Hippocampal formation (tissue), 2 donors: ENCODE measurements at regions not wholly inside any gene's neighbourhood (a gene's known extent, or its start where the extent isn't known, plus 50 kb on each side); places are given as distances from the start of the nearest gene placed in this dataset.
"Not testable (repeated sequence)": the region's sequence is repeated elsewhere in the genome, so short reads cannot be mapped to it uniquely, and the experiment has no call there.

Source experiments
- DNase-seq, 2 donors: peaks; one replicate each; lab custom pipeline; 2025; lab: John Stamatoyannopoulos, UW

GRCh38 chr4:112708772-112709171 is 71.8 kb downstream of the LARP7 start:
- no peak for DNase-seq

DNA sequence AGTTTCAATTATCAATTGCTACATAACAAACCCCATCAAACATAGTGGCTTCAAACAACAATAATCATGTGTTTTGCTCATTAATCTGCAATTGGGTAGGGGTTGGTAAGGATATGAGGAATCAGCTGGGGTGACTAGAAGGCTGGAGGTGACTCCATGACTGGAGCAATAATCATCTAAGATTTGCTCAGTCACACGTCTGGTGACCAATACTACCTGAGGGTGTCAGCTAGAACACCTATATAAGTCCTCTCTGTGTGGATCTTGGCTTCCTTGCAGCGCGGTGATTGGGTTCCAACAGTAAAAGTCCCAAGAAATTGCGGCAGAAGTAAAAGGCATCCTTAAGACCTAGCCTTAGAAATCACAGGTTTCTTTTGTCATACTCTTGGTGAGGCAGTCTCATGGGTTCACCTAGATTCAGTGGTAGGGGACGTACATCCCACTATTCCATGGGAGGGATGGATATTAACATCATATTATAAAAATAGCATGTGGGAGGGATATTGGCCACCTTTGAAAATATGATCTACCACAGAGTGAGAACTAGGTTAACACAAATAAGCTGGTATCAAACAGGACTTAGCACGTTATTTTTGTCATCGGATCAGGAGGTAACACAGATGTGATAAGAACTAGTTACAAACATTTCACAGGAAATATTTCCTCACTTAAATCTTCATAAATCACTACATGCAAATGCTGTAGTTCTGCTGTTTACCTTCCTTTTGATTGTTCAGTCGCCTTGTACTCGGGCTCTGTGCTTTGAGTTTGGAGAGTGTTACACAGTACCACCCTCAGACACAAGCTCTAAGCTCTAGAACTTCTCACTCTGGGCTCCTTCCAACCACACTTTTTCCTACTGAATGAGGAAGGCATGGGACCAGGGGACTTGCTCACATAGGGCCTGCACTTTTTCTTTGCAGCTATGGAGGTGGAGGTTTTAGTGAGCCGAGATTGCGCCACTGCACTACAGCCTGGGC is 78.3 kb downstream of the LARP7 start:
- no peak for DNase-seq

- no peak for DNase-seq
Observed at GRCh38 chr4:112717856-112718255, 80.9 kb downstream of the LARP7 start.

GRCh38 chr4:112721627-112722026 is 84.7 kb downstream of the LARP7 start:
- DNase-seq: no peak

GRCh38 chr4:112726041-112726440 is 89.1 kb downstream of the LARP7 start:
- DNase-seq: no peak

DNA sequence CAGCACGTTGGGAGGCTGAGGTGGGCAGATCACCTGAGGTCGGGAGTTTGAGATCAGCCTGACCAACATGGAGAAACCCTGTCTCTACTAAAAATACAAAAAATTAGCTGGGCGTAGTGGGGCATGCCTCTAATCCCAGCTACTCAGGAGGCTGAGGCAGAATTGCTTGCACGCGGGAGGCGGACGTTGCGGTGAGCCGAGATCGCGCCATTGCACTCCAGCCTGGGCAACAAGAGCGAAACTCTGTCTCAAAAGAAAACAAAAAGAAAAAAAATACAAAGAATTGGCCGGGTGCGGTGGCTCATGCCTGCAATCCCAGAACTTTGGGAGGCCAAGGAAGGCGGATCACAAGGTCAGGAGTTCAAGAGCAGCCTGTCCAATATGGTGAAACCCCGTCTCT is 90.8 kb downstream of the LARP7 start:
- not testable (repeated sequence) for DNase-seq

GRCh38 chr4:112731715-112732114 is 94.8 kb downstream of the LARP7 start:
- no peak for DNase-seq

DNA sequence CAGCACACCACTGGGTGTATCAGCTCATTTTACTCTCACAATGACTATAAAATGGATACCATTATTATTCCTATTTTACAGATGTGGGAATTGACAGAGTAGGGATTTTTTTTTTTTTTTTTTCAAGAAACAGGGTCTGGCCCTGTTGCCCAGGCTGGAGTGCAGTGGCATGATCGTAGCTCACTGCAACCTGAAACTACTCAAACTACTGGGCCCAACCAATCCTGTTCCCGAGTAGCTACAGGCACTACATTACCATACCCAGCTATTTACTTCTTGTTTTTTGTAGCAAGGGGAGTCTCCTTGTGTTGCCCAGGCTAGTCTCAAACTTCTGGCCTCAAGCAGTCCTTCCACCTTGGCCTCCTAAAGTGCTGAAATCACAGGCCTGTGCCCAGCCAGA is 95.2 kb downstream of the LARP7 start:
- DNase-seq: no peak

DNA sequence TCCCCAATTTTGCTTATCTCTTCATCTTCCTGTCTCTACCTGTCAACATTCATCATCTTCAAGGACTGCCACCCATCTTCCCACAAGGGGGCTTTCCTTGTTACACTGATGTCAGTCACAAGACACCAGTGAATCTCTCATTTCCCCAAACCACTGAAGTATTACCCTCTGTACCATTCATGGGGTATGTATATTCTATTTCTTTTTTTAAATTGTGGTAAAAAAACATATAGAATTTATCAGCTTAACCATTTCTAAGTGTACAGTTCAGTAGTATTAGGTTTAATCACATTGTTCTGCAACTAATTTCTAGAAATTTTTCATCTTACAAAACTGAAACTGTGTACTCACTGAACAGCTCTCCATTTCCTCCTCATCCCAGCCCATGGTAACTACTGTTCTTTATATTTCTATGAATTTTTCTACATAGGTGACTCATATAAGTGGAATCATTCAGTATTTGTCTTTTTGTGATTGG is 98.6 kb downstream of the LARP7 start:
- DNase-seq: no peak

DNA sequence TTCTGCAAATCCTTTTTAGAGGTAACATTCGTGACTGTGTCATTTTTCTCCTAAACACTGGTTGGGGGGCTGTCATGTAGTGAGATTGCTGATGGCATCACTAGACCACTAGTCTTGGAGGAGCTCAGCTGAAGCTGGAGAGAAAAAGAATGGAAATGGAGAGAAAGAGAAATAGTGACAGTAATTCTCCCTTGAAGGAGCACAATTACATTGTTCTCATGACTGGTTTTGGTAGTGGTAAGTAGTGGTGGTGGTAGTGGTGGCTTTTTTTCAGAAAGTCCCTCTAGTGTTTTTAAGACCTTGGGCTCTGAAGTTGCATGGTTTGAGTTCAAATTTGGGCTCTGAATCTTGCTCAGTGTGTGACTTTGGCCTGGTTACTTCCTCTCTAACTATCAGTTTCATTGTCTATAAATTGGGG is 99.8 kb downstream of the LARP7 start:
- no peak for DNase-seq

GRCh38 chr4:112739442-112739841 is 102.5 kb downstream of the LARP7 start:
- DNase-seq: no peak

- no peak for DNase-seq
Observed at GRCh38 chr4:112747036-112747435, 110.1 kb downstream of the LARP7 start.

DNA sequence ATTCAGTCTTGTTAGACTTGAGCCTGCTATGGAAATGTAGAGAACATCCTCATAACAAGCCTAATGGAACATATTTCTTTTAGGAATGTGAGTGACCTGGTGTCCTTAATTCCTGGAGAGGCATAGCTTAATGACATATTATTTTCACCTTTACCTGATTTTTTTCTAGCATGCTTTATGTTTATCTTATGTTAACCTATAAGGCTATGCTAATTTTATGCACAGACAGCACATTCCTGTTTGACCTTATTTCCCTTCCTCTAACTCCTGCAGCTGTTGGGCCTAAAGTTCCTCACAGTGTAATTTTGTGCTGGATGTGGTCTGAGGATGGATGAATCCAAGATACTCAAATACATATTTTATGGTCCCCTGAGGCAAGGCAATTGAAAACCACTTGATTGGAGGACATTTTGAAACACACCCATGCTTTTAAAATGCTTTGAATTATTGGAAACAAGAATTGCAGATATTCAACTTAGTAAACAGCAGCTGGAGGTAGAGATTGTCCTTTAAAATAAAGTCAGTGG is 111.5 kb downstream of the LARP7 start:
- no peak for DNase-seq

- DNase-seq: not testable (repeated sequence)
Observed at GRCh38 chr4:112750749-112751148, 113.8 kb downstream of the LARP7 start.

GRCh38 chr4:112751447-112751846 is 114.5 kb downstream of the LARP7 start:
- DNase-seq: no peak

- DNase-seq: no peak
Observed at GRCh38 chr4:112752061-112752460, 115.1 kb downstream of the LARP7 start.

DNA sequence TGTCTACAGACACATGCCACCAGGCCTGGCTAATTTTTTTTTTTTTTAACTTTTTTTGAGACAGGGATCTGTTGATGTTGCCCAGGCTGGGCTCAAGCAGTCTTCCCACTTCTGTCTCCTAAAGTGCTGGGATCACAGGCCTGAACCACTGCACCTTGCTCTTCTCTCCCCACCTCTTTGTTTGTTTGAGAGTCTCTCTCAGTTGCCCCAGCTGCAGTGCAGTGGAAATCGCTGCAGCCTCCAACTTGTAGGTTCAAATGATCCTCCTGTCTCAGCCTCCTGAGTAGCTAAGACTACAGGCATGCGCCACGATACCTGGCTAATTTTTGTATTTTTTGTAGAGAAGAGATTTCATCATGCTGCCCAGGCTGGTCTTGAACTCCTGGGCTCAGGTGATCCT is 115.6 kb downstream of the LARP7 start:
- no peak for DNase-seq

GRCh38 chr4:112753333-112753732 is 116.4 kb downstream of the LARP7 start:
- no peak for DNase-seq

- no peak for DNase-seq
Observed at GRCh38 chr4:112759313-112759712, 122.4 kb downstream of the LARP7 start.

GRCh38 chr4:112765317-112765974 is 128.5 kb downstream of the LARP7 start:
- DNase-seq: no peak

GRCh38 chr4:112766422-112766821 is 129.5 kb downstream of the LARP7 start:
- peak in 1 of 2 donors; percentile 11 for DNase-seq

GRCh38 chr4:112767386-112767785 is 130.4 kb downstream of the LARP7 start:
- DNase-seq: no peak

GRCh38 chr4:112770114-112770513 is 133.2 kb downstream of the LARP7 start:
- DNase-seq: no peak
